Natural killer cell (primary cell): ENCODE measurements at regions not wholly inside any gene's neighbourhood (a gene's known extent, or its start where the extent isn't known, plus 50 kb on each side); places are given as distances from the start of the nearest gene placed in this dataset.

Experiments used
- ATAC-seq, 3 donors: fragments of 150-1000 bp in 2 of 3; fragments of 200-7000 bp in 1 of 3; cut with Tn5 transposase; 1 replicate in 1 of 3; 2 replicates in 2 of 3; pipeline ENCODE4 v1.10.0; 2021; ENCODE audit warnings: mild to moderate bottlenecking in 2 of 3, moderate library complexity in 2 of 3
- DNase-seq, 2 donors: peaks; one replicate each; pipeline versions ENCODE4 v3.0.0 to v3.0.0-alpha.2; 2013 to 2021; ENCODE audit warnings: mixed read lengths in 1 of 2
- H3K27ac ChIP-seq: one replicate; pipeline ENCODE4 v1.5.1; 2013; ENCODE audit warnings: mild to moderate bottlenecking, low read length
- H3K27me3 ChIP-seq: one replicate; pipeline ENCODE4 v1.6.1; 2013; ENCODE audit warnings: low read length; ENCODE audit not compliant: control insufficient read depth, insufficient read depth
- H3K36me3 ChIP-seq: one replicate; pipeline ENCODE4 v1.6.1; 2013; ENCODE audit warnings: low read length; ENCODE audit not compliant: control insufficient read depth, insufficient read depth
- H3K4me1 ChIP-seq: one replicate; pipeline ENCODE4 v1.6.1; 2013; ENCODE audit warnings: low read length; ENCODE audit not compliant: control insufficient read depth, insufficient read depth
- H3K4me3 ChIP-seq: one replicate; pipeline ENCODE4 v1.5.1; 2013; ENCODE audit warnings: low read length
- H3K9me3 ChIP-seq: one replicate; pipeline ENCODE4 v1.6.1; 2013; ENCODE audit warnings: low read length; ENCODE audit not compliant: control insufficient read depth, insufficient read depth
- H3K27ac Mint-ChIP-seq, 2 donors: one replicate each; pipeline ENCODE4 v1.8.0; 2022; ENCODE audit warnings: mild to moderate bottlenecking in 2 of 2, mixed read lengths in 2 of 2, moderate library complexity in 1 of 2
- H3K27me3 Mint-ChIP-seq, 2 donors: one replicate each; pipeline ENCODE4 v1.8.0; 2022; ENCODE audit warnings: low read depth in 2 of 2, mixed read lengths in 2 of 2
- H3K36me3 Mint-ChIP-seq: one replicate; pipeline ENCODE4 v1.8.0; 2022; ENCODE audit warnings: mixed read lengths
- H3K4me1 Mint-ChIP-seq, 2 donors: one replicate each; pipeline ENCODE4 v1.8.0; 2022; ENCODE audit warnings: mixed read lengths in 2 of 2
- H3K4me3 Mint-ChIP-seq: one replicate; pipeline ENCODE4 v1.8.0; 2022; ENCODE audit warnings: mild to moderate bottlenecking, moderate library complexity, mixed read lengths
- H3K9me3 Mint-ChIP-seq, 2 donors: one replicate each; pipeline ENCODE4 v1.8.0; 2022; ENCODE audit warnings: mixed read lengths in 2 of 2
- WGBS: methylation state at CpG from one replicate; pipeline ENCODE4 v1.1.7; 2013; ENCODE audit warnings: missing lambda C conversion rate; ENCODE audit not compliant: insufficient coverage; 5-methylcytosine and 5-hydroxymethylcytosine counted together
- intact Hi-C: fragments of 100-400 bp; cut with micrococcal nuclease; formaldehyde crosslinking; loops from one replicate; pipeline ENCODE4 v1.14.2; 2022
- TF ChIP-seq, protein P1 (sequence below): fragments of 200-600 bp; IDR thresholded peaks from one replicate; pipeline ENCODE4 v1.8.0; 2022; ENCODE audit warnings: antibody characterized with exemption

DNA sequence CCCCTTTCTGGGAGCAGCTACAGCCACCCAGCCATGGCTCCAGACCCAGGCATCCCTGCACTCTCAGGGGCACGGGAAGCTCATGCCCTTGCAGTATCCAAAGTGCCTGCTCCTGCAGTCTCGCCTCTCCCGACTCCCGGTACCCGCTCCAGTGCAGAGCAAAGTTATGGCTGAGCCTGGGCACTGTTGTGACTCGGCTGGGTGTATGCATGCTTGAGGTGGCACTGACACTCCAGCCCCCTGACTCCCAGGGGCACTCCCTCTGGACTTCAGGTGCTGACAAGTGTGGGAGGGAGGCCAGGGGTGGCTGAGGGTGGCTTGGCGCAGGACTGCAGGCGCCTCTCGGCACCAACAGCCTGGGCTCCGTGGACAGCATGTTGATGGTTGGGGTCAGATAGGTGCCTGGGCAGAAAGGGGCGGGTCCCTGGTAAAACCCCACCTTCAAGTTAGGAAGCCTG is 580.1 kb upstream of the ADGRL2 start:
- Histone ChIP-seq H3K9me3 (peaks cover 11% of the 10 kb centered on the region), H3K27me3 (no peaks in the 10 kb centered on the region), H3K4me3 (no peak overlapping the region), H3K27ac (no peak overlapping the region), H3K4me1 (no peaks in the 10 kb centered on the region), H3K36me3 (no peaks in the 10 kb centered on the region)
- H3K27ac Mint-ChIP-seq, result no peak overlapping the region
- no peaks in the 10 kb centered on the region for H3K4me1 Mint-ChIP-seq
- H3K9me3 Mint-ChIP-seq, result peaks cover 3 to 6% of the 10 kb centered on the region in 2 donors
- TF ChIP-seq, protein P1, sequence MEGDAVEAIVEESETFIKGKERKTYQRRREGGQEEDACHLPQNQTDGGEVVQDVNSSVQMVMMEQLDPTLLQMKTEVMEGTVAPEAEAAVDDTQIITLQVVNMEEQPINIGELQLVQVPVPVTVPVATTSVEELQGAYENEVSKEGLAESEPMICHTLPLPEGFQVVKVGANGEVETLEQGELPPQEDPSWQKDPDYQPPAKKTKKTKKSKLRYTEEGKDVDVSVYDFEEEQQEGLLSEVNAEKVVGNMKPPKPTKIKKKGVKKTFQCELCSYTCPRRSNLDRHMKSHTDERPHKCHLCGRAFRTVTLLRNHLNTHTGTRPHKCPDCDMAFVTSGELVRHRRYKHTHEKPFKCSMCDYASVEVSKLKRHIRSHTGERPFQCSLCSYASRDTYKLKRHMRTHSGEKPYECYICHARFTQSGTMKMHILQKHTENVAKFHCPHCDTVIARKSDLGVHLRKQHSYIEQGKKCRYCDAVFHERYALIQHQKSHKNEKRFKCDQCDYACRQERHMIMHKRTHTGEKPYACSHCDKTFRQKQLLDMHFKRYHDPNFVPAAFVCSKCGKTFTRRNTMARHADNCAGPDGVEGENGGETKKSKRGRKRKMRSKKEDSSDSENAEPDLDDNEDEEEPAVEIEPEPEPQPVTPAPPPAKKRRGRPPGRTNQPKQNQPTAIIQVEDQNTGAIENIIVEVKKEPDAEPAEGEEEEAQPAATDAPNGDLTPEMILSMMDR, result no peak
- WGBS, result 89% methylated on average over 11 of the region's 11 CpGs
- intact Hi-C loops, result no loop called here
- DNase-seq (no peak), ATAC-seq (no peak)
- H3K4me3 Mint-ChIP-seq, result no peak overlapping the region
- H3K36me3 Mint-ChIP-seq, result no peaks in the 10 kb centered on the region
- no peaks in the 10 kb centered on the region for H3K27me3 Mint-ChIP-seq

DNA sequence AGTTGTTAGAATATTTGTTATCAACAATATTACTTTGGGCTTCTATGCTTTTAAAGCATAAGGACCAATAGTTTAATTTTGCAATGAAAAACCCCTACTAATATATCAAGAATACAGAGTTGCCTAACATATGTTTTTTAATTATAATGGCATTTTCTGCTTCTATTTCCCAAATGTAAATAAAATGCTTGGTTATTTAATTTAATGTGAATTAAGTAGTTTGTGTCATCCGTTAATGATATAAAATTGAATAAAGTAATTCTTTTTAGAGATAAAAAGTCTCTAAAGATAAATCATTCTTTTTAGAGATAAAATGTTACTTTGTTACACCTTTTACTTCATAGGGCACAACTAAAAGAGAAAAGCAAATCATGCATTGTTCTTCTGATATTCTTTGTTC is 583.7 kb upstream of the ADGRL2 start:
- Mint-ChIP-seq H3K9me3 (peaks cover 3 to 6% of the 10 kb centered on the region in 2 donors), H3K27me3 (no peaks in the 10 kb centered on the region), H3K27ac (no peak overlapping the region), H3K36me3 (no peaks in the 10 kb centered on the region), H3K4me3 (no peak overlapping the region), H3K4me1 (no peaks in the 10 kb centered on the region)
- intact Hi-C loops, result no loop called here
- no peak for ATAC-seq
- no peak overlapping the region for H3K4me3 ChIP-seq
- no peaks in the 10 kb centered on the region for H3K27me3 ChIP-seq
- no CpG with 5 or more reads among the region's 1 CpG for WGBS
- no peaks in the 10 kb centered on the region for H3K4me1 ChIP-seq
- no peak overlapping the region for H3K27ac ChIP-seq
- TF ChIP-seq, protein P1, result no peak
- H3K36me3 ChIP-seq, result no peaks in the 10 kb centered on the region
- DNase-seq, result no peak
- H3K9me3 ChIP-seq, result peaks cover 11% of the 10 kb centered on the region

DNA sequence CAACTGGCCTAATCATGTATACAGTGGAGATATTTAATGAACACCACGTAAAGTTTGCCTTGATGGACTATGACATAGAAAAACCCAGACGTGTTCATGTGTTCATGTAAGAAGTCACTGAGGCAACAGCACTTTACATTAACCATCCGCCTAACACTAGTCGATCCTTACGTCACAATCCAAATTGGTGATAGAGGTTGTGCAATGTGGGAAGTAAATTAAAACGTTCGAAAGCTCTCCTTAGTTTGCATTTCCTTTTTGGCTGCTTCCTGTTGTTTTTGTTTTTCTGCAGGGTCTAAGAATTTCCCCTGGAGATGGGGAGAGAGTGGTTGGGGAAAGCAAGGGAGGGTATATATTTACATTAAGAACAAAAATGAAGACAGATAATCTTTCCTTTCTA is 587.5 kb upstream of the ADGRL2 start:
- Mint-ChIP-seq H3K4me1 (no peaks in the 10 kb centered on the region), H3K27me3 (no peaks in the 10 kb centered on the region), H3K27ac (no peak overlapping the region), H3K9me3 (peaks cover 3 to 6% of the 10 kb centered on the region in 2 donors), H3K36me3 (no peaks in the 10 kb centered on the region), H3K4me3 (no peak overlapping the region)
- ATAC-seq, result no peak
- H3K27ac ChIP-seq, result no peak overlapping the region
- H3K4me3 ChIP-seq, result no peak overlapping the region
- intact Hi-C loops, result no loop called here
- no peaks in the 10 kb centered on the region for H3K9me3 ChIP-seq
- no peak for DNase-seq
- TF ChIP-seq, protein P1, result no peak
- peaks cover 6% of the 10 kb centered on the region for H3K4me1 ChIP-seq
- 60% methylated on average over 4 of the region's 7 CpGs for WGBS
- no peaks in the 10 kb centered on the region for H3K27me3 ChIP-seq
- no peaks in the 10 kb centered on the region for H3K36me3 ChIP-seq

DNA sequence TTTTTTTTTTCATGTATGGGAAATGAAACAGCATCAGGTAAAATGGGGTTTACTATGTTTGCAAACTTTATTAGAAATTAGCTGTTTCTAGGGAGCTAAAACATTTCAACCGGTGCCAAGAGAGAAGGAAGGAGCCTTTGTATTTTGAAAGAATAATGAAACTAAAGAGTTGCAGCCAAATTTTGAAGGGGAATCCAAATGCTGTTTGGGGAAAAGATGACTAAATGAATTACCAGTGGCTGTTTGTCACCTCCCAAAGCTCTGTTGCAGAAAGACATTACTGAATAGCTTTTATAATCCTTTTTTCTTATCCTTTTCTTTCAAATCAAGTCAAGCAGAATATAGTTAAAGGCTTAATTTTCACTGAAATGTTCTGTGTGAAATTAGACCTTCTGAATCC is 591.3 kb upstream of the ADGRL2 start:
- TF ChIP-seq, protein P1, result no peak
- intact Hi-C loops, result no loop called here
- H3K4me3 ChIP-seq, result no peak overlapping the region
- no peak overlapping the region for H3K4me3 Mint-ChIP-seq
- ATAC-seq (no peak), DNase-seq (no peak)
- whole genome bisulfite sequencing, result 42% methylated on average over 1 of the region's 1 CpG
- H3K27me3 Mint-ChIP-seq, result no peaks in the 10 kb centered on the region
- no peaks in the 10 kb centered on the region for H3K36me3 ChIP-seq
- H3K4me1 Mint-ChIP-seq, result no peaks in the 10 kb centered on the region
- peaks cover 4 to 8% of the 10 kb centered on the region in 2 donors for H3K9me3 Mint-ChIP-seq
- no peaks in the 10 kb centered on the region for H3K36me3 Mint-ChIP-seq
- no peak overlapping the region for H3K27ac Mint-ChIP-seq
- no peak overlapping the region for H3K27ac ChIP-seq
- H3K4me1 ChIP-seq, result peaks cover 6% of the 10 kb centered on the region
- no peaks in the 10 kb centered on the region for H3K9me3 ChIP-seq
- H3K27me3 ChIP-seq, result no peaks in the 10 kb centered on the region
